HK-2 (cell line): ENCODE measurements at regions not wholly inside any gene's neighbourhood (a gene's known extent, or its start where the extent isn't known, plus 50 kb on each side); places are given as distances from the start of the nearest gene placed in this dataset.
A peak's percentile ranks its signal among the peaks of the same experiment; 100 is the strongest.
"Not testable (repeated sequence)": the region's sequence is repeated elsewhere in the genome, so short reads cannot be mapped to it uniquely, and the experiment has no call there.

Experiments
- DNase-seq: peaks from one replicate; pipeline ENCODE4 v3.0.0-alpha.2; 2018; ENCODE audit not compliant: unreplicated experiment

DNA sequence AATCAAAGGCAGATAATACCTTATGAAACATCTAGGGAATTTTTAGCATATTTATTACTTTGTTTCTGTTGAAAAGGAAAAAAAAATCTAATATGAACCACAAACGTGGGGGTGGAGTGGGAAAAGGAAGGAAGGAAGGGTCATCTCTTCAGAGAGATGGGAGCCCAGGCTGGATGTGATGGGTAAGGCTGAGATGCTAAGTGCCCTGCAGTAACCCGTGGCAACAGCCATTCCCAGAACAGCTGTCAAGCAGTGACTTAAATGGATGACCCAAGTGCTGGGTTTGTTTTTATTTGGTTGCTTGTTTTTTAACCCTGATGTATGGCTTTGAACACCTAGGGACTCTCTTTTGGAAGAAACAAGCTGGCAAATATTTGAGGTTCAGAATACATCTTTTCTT, 50.7 kb upstream of the KLF7 start:
- no peak for DNase-seq

GRCh38 chr2:207217442-207217841, 51.7 kb upstream of the KLF7 start:
- no peak for DNase-seq

- no peak for DNase-seq
These were observed 53.4 kb upstream of the KLF7 start for GRCh38 chr2:207219081-207219630.

GRCh38 chr2:207219676-207220501, 54.1 kb upstream of the KLF7 start:
- no peak for DNase-seq

DNA sequence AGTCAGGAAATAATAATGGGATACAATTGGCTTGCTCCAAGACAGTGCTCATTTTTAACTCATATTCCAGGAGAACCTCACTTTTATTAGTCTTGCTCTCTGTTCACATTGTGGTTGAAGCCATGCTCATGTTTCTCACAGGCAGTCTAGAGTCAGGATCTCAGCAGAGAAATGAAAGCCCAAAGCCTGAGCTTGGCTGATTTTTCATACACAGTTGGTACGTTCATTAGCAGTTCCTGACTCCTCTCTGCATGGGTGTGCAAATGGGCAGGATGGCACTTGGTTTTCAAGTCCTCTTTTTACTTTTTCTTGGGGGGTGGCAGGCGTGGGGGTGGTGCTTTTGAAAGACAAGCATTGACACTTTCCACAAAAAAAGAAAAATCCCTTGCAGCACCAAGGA, 56.0 kb upstream of the KLF7 start:
- DNase-seq: no peak

- peak; percentile 49 for DNase-seq
These were observed 57.3 kb upstream of the KLF7 start for GRCh38 chr2:207223051-207223450.

- DNase-seq: no peak
These were observed 58.6 kb upstream of the KLF7 start for GRCh38 chr2:207224381-207224780.

DNA sequence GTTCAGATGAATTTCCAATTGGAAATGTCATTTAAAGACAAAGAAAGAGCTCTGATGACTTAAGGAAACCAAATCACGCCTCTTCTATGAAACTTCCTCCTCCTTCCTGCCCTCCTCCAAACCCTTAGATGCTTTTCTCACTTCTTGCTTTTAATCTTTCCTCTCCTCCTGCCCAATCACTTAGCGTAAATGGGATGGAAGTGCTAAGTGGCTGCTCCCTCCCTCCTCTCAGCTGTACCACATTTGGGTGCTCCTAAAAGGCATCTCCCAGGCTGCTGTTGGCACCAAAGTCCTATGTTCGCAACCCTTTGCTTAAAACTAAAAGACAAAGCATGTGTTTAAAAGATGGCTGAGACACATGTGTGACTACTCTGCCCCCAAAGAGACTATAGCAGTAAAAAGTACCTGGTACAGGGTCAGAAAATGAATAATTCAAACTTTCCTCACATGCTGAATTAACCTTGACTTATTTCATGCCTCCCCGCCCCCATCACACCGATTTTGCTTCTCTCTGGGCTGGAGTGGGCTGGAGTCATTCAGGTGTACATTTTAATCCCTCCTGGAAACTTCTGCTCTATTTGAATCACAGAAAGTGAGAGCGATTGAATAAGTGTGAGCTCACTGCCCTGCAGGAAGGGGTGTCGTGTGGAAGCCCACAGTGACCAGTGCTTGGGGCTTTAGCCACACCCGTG, 59.2 kb upstream of the KLF7 start:
- no peak for DNase-seq

GRCh38 chr2:207225773-207226172, 60.0 kb upstream of the KLF7 start:
- DNase-seq: no peak

DNA sequence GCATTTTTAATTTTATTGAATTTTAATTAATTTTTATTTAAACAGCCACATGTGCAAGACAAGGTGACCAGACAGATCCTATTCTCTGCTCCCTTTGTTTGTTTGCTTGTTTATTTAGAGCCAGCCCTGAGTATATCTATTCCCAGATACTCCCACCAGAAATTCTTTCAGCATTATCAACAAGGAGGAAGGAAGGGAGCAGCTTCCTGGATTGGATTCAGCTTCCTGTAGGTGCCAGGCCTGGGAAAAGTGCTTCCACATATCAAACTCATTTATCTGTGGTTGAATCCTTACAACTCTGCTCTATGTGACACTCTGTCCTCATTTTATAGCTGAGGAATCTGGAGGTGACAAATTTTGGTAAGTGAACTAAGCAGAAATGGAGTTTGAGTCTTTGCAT, 60.5 kb upstream of the KLF7 start:
- no peak for DNase-seq

- DNase-seq: no peak
These were observed 60.9 kb upstream of the KLF7 start for GRCh38 chr2:207226671-207227061.

GRCh38 chr2:207227062-207227748, 61.5 kb upstream of the KLF7 start:
- DNase-seq: no peak

DNA sequence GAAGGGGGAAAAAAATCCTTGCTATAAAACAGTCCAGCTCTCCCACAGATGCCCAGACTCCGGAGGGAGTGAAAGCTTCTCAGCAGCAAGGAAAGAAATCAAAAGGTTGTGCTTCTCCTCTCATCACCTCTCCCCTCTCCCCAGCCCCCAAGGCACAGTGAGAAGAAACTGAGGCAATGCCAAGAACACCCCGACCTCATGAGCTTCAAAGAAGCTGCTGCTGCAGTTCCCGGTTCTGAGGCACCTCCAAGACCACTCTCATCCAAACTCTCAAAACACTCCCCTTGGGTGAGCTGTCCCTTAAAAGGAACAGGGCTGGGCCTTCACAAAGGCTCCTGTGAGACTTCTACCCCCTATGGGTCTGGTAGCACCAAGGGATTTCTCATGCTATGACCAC, 62.0 kb upstream of the KLF7 start:
- DNase-seq: no peak

GRCh38 chr2:207228402-207228801, 62.7 kb upstream of the KLF7 start:
- DNase-seq: no peak

GRCh38 chr2:207229161-207229560, 63.4 kb upstream of the KLF7 start:
- DNase-seq: no peak

- DNase-seq: no peak
These were observed 64.7 kb upstream of the KLF7 start for GRCh38 chr2:207230261-207231105.

DNA sequence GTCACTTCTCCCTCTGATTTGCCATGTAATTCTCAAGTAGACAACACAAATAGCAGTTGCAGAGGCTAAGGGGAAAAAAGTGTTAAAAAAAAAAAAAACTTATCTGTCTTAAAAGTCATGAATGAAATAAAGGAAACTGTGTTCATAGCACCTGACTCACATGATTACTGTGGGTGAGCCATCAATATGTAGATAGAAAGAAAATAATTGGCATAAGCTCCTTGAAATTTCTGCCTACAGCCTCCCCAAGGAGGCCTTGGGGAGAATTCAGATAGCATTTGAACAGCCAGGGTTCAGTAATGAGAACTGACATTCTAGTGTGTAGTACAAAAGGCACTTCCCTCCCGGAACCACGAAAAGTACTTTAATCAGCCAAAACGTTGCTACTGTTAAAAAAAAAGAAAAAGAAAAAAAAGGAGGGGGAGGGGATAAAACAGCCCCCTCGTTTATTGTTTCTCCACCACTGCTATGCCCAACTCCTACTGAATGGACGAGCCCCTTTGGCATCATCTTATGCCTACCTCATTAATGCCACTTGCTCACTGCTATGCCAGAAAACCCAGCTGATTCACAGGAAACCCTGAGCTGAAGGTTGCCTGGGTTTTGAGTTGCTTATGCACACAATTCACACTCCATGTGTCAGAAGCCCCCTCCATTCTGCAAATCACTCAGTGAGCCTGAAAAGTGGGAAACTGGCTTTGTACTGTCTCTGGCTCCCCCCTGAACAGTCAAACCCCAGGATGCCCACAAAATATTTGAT, 65.5 kb upstream of the KLF7 start:
- DNase-seq: no peak

DNA sequence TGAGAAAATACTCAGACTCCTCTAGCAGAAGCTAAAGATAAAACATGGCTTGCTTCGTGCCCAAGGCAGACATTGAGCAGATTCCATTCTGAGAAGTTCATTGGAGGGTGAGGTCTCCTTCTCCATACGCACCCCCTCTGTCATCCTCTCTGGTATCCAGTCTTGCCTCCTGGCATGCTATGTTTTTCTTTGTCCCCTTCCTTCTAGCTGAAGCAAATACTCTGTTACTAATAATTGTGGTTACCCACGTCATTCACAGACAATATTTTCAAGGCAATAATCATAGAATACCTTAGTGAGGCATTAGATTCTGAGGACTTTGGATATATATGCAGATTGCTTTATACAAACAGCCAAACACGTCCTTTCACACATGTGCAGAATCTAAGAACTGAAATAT, 66.2 kb upstream of the KLF7 start:
- no peak for DNase-seq

DNA sequence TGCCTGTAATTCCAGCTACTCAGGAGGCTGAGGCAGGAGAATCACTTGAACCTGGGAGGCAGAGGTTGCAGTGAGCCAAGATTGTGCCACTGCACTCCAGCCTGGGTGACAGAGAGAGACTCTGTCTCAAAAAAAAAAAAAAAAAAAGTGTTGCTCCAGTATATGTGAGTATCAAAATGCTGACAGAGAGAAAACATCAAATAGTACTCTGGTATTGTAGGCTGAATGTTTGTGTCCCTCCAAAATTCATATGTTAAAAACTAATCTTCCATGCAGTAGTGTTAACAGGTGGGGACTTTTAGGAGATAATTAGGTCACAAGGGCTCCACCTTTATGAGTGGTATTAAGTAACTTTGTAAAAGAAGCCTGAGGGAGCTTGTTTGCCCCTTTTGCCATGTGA, 67.4 kb upstream of the KLF7 start:
- not testable (repeated sequence) for DNase-seq

- DNase-seq: no peak
These were observed 68.0 kb upstream of the KLF7 start for GRCh38 chr2:207233731-207234130.

- DNase-seq: no peak
These were observed 69.9 kb upstream of the KLF7 start for GRCh38 chr2:207235621-207236020.
